ENCODE measurements at regions not wholly inside any gene's neighbourhood (a gene's known extent, or its start where the extent isn't known, plus 50 kb on each side); places are given as distances from the start of the nearest gene placed in this dataset.

DNA sequence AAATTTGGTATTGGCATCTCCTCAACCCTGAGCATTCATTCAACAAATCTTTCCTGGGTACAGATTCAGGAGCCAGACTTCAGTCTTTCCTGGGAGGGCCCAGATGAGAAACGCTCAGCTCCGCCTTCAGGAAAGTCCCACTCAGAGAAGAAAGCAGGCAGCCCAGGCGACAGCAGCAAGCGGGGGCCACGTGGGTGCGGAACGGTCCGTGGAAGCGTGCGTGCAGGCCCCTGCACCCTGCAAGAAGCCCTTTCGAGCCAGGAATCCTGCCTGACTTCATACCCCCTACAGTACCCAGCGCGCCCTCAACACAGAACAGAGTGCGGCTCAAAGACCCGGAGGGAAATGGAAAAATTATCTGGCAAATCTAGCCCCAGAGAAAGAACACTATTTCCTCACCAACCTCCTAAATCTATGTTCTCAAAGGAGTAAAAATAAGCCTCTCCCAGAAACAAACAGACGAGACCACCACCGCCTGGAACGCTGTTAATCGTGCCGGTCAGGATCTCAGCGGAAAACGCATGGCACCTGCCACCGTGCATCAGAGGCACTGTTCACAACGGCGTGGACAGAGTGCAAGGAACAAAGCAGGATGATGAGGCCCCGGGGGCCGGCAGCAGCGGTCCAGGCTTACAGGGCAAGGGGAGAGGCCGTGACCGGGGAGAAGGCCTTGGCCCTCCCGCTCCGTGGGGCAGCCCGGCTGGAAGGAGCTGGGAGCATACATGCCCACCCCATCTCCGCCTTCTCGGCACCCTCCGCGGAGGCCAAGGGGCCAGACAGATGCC is 318.3 kb downstream of the EIPR1 start:
- no peak for DNase-seq

DNA sequence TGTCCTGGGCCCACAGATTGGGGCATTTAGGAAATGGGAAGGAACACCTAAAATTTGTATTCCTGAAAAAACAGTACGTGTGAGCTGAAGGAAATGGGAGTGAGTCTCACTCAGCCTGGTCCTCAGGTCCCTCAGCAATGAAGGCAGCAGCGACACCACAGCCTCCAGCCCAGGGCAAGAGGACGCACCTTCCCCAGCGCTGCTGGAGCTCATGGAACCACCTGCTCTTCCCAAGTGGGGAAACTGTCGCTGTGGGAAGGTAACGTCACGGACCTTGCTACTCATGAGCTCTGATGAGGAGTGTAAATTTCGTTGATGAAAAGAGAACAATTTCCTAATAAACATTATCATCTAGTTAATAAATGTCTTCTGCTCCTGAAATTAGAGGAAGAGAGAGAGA is 323.6 kb downstream of the EIPR1 start:
- no peak for DNase-seq

DNA sequence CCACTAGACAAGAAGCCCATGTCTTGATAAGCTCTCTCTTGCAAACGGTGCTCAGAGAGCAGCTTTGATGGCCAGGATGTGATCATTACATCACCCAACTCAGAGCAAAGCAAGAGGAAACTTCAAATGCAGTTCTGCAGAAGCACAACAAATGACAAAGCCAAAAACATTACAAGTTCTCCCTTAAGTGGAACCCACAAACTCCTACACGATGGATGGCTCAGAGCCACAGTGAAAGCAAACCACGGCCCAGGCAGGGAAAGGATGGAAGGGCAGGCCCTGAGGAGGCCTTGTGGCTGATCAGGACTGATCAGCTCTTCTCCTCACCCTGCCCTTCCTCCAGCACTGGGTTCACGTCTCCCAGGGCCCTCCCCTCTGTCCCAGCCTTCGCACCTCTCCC is 326.4 kb downstream of the EIPR1 start:
- no peak for DNase-seq

DNA sequence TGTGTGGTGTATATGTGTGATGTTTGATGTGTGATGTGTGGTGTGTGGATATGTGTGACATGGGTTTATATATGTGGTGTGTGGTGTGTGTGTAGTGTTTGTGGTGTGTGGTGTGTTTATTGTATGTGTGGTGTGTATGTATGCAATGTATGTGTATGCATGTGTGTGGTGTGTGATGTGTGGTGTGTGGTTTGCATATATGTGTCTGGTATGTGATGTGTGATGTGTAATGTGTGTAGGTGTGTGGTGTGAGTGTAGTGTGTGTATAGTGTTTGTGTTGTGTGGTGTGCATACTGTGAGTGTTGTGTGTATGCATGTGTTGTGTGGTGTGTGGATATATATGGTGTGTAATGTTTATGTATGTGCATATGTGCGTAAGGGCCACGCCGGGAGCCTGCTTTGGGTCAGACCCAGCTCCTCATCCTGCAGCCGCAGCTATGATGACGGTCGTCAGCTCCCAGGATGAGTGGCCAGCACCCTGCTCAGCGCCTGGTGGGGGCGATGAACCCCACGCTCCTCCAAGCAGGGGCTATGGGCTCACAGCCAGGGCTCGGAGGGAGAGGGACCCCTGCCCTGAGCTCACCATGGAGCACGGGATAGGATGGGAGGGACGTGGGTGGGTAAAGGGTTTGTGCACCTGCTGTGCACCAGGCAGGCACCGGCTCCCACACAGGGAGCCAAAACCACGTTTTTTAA is 331.3 kb downstream of the EIPR1 start:
- DNase-seq, result no peak

DNA sequence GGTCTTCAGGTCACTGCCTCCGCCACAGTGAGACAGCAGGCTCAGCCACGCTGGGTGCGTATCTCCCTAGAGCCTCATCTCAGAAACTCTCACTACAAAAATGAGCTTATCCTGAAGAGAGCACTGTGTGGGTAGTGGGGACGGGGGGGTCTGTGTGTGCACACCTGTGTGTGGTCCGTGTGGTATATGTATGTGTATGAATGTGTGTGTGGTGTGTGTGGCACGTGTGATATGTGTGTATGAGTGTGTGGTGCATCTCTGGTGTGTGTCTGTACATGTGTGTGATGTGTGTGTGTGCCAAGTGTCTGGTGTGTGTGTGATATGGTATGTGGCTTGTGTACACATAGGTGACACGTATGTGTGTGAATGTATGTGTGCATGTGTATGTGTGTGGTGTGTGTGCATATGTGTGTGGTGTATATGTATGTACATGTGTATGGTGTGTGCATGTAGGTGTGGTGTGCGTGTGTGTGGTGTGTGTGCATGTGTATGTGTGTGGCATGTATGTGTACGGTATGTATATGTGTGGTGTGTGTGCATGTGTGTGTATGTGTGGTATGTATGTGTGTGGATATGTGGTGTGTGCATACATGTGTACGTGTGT is 332.2 kb downstream of the EIPR1 start:
- no peak for DNase-seq

GRCh38 chr2:3044587-3045317 is 332.9 kb downstream of the EIPR1 start:
- DNase-seq, result no peak

- DNase-seq, result no peak
These were observed 333.9 kb downstream of the EIPR1 start for GRCh38 chr2:3043726-3044125.

DNA sequence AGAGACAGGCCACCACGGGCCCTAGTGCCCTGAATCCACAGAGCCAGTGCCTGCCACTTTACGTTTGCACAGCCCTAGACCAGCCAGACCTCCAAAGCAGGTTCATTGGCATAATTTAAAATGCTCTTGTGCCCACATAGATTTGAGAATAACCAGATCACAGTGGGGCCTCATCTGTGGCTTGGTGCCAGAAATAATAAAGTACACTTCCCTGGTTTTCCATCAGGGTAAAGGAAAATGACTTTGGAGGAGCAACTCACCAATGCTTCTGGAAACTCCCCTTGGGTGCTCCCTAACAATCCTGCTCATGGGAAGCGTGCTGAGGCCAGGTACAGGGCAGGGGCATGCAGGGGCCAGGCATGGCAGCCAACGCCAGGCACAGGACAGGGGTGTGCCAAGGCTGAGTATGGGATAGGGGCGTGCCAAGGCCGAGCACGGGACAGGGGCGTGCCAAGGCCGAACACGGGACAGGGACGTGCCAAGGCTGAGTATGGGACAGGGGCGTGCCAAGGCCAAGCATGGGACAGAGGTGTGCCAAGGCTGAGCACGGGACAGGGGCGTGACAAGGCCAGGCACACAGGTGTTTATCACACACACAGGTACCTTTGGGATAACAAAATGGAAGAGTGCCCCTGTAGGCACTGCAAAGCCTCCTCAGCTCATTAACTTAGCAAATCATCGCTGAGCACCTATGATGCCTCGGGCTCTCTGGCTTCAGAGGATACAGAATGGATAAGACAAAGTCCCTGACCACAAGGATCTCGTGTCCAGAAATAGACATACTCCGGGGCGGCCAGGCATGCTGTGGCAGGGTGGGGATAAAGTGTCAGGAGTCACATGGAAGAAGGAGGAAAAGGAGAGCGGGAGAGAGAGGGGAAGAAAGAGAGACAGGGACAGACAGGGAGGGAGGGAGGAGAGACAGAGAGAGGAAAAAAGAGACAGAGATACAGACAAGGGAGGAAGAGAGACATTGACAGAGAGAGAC is 334.7 kb downstream of the EIPR1 start:
- DNase-seq, result no peak

DNA sequence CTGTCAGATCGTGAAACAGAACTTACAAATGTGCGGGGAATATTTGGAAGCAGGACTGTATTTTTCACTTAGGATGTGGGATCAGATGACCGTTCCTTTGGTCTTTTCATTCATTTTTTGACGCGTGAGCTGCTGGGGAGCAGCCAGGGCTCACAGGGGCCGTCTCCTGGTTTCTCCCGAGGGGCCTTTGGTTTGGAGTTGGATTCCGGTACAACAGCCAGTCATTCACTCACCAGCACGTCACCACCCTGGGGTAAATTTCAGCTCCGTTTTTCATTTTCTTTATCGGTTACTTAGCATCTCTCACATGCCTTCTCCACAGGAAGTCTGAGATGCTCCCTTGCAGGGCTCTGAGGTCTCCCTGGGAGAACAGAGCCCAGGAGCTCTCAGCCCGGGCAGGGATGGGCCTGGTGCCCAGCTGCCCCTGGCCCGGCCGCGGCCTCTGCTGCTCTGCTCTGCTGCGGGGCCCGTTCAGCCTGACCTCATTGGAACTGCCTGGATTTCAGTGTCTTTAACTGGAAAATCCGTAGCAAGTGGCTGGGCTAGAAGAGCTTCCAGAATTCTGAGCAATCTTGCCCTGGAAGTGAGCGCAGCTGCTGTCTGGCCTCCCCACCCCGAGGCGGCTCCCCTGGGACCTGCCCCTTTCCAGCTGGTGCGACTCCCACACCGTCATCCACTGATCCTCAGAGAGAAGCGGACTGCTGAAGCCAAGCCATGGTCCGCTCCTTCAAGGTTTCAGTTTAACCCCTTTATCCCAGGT is 335.6 kb downstream of the EIPR1 start:
- DNase-seq, result no peak

GRCh38 chr2:3041246-3041645 is 336.4 kb downstream of the EIPR1 start:
- no peak for DNase-seq

- DNase-seq, result no peak
These were observed 337.0 kb downstream of the EIPR1 start for GRCh38 chr2:3040496-3041140.

DNA sequence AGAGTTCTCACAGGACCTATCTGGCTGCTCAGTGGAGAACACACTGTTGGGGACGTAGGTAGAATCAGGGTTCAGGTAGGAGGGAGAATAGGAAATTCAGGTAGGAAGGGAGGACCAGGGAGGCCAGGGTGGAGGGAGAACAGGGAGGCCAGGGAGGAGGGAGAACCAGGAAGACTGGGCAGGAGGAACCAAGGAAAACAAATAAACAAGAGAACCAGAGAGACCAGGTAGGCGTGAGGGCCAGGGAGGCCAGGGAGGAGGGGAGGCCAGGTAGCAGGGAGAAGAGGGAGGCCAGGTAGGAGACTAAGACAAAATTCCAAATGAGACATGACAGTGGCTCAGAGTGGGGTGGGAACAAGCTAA is 337.6 kb downstream of the EIPR1 start:
- no peak for DNase-seq

- no peak for DNase-seq
These were observed 338.2 kb downstream of the EIPR1 start for GRCh38 chr2:3039188-3040065.

DNA sequence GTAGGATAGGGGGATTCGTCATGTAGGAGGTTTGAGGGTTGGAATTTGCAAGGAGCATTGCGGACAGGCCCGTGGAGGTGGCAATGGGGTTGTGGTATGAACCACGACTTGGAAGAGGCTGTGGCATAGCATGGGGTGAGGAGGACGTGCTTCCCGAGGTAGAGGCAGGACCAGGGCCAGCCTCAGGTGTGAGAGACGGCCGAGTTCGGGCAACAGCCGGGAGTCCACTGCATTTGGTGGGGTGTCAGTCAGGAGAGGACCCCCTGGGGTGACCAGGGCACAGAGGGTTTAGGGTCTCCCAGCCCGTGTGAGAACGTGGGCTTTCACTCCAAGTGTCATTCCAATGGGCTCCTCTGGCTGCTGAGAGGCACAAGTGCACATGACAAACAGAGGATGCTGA is 339.0 kb downstream of the EIPR1 start:
- no peak for DNase-seq

DNA sequence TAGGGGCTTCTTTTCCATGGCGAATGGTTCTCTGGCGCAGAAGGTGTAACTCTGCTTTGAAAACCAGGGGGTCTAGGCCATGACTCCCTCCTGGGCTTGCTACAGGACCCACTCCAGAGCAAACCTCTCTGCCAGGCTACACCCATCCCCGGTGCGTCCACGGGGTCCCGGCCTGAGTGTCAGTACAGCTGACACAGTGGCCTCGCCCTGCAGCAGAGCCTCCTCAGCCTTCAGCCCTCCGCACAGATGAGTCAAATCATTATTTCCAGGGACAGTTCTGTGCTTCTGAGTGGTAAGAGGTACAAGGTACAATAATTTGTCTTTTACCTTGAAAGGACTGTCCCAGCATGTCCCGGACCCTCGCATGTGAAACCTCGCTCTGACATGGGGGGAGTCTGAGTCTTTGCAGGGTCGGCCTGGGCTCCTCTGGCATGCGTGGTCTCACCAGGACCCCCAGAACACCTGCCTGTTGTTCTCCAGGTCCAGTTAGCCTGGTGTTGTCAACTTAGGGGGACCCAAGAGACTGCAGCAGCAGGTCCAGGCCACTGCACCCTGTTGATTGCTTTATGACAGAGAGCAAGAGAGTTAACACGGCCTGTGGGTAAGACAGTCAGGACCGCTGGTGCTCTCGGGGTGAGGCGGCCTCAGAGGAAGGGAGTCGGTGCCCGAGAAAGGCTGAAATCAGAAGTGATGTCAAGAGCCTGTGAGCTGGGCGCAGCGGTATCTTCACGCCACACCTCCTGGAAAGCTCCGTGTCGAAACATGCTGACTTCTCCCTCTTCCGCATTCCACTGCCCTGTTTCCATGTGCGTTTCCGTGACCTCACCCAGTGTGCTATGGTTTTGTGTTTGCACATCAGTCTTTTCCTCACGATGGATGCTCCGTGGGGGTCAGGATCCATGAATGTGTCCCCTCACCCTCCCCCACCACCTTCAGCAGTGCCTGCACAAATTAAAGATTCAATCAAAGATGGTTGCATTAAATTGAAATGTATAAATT is 340.1 kb downstream of the EIPR1 start:
- DNase-seq, result no peak

- no peak for DNase-seq
These were observed 341.0 kb downstream of the EIPR1 start for GRCh38 chr2:3036432-3037125.

DNA sequence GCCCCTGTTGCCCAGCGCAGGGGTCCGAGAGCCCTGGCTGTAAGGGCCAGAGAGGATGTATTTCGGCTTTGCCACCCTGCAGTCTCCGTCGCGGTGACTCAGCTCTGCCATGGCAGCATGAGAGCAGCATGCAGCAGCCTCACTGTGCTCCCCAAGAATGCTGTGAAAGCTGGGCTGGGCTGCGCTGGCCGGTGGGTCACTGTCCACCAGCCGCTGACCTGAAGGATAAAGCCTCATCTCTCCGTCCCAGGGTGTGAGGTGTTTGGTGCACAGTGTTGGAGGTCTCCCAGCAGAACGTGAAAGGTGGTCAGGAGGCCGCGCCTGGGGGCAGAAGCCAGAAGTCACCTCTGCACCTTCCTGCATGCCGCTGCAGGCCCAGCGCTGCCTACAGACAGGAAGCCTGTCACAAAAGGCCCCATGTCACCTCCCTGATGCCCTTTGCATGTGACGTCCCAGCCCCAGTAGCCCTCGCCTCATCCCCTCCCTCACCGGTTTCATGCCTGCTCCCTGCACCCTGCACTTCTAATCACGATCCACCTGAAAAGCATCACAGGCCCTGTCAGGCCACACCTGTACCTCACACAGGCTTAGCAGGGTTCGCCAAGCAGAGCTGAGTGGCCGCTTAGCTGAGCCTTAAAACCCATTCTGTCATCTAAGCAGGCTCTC is 342.1 kb downstream of the EIPR1 start:
- no peak for DNase-seq

Data from NCI-H1092 (cell line).